ENCODE measurements at regions not wholly inside any gene's neighbourhood (a gene's known extent, or its start where the extent isn't known, plus 50 kb on each side); places are given as distances from the start of the nearest gene placed in this dataset.
A peak's percentile ranks its signal among the peaks of the same experiment; 100 is the strongest.

- DNase-seq (ENCODE audit: low spot score), result no peak
- in situ Hi-C loops (cut with HindIII; ENCODE audit: low sequenced_read_pairs), result no loop called here
Observed at GRCh38 chr21:27743971-27744564, 777.2 kb upstream of the ADAMTS5 start.

GRCh38 chr21:27741736-27742135 is 774.8 kb upstream of the ADAMTS5 start:
- in situ Hi-C loops (cut with HindIII; ENCODE audit: low sequenced_read_pairs), result no loop called here
- DNase-seq (ENCODE audit: low spot score), result no peak

GRCh38 chr21:27740084-27740483 is 773.2 kb upstream of the ADAMTS5 start:
- in situ Hi-C loops (cut with HindIII; ENCODE audit: low sequenced_read_pairs), result no loop called here
- DNase-seq (ENCODE audit: low spot score), result no peak

GRCh38 chr21:27739187-27739586 is 772.3 kb upstream of the ADAMTS5 start:
- DNase-seq (ENCODE audit: low spot score), result no peak
- in situ Hi-C loops (cut with HindIII; ENCODE audit: low sequenced_read_pairs), result no loop called here

GRCh38 chr21:27735699-27736098 is 768.8 kb upstream of the ADAMTS5 start:
- in situ Hi-C loops (cut with HindIII; ENCODE audit: low sequenced_read_pairs), result no loop called here
- no peak for DNase-seq (ENCODE audit: low spot score)

- in situ Hi-C loops (cut with HindIII; ENCODE audit: low sequenced_read_pairs), result no loop called here
Observed at GRCh38 chr21:27734146-27734545, 767.3 kb upstream of the ADAMTS5 start.

GRCh38 chr21:27725916-27726315 is 759.0 kb upstream of the ADAMTS5 start:
- no peak for DNase-seq (ENCODE audit: low spot score)
- in situ Hi-C loops (cut with HindIII; ENCODE audit: low sequenced_read_pairs), result no loop called here

More at GRCh38 chr21:27734146-27734545, 767.3 kb upstream of the ADAMTS5 start:
- no peak for DNase-seq (ENCODE audit: low spot score)

GRCh38 chr21:27722095-27722494 is 755.2 kb upstream of the ADAMTS5 start:
- no peak for DNase-seq (ENCODE audit: low spot score)
- in situ Hi-C loops (cut with HindIII; ENCODE audit: low sequenced_read_pairs), result no loop called here

- in situ Hi-C loops (cut with HindIII; ENCODE audit: low sequenced_read_pairs), result no loop called here
- no peak for DNase-seq (ENCODE audit: low spot score)
Observed at GRCh38 chr21:27721675-27722074, 754.8 kb upstream of the ADAMTS5 start.

- in situ Hi-C loops (cut with HindIII; ENCODE audit: low sequenced_read_pairs), result no loop called here
- DNase-seq (ENCODE audit: low spot score), result no peak
Observed at GRCh38 chr21:27719226-27719625, 752.3 kb upstream of the ADAMTS5 start.

GRCh38 chr21:27715131-27715530 is 748.2 kb upstream of the ADAMTS5 start:
- in situ Hi-C loops (cut with HindIII; ENCODE audit: low sequenced_read_pairs), result no loop called here
- peak; percentile 84 for DNase-seq (ENCODE audit: low spot score)

- DNase-seq (ENCODE audit: low spot score), result no peak
- in situ Hi-C loops (cut with HindIII; ENCODE audit: low sequenced_read_pairs), result no loop called here
Observed at GRCh38 chr21:27713154-27714109, 746.5 kb upstream of the ADAMTS5 start.

GRCh38 chr21:27704567-27705166 is 737.8 kb upstream of the ADAMTS5 start:
- in situ Hi-C loops (cut with HindIII; ENCODE audit: low sequenced_read_pairs), result no loop called here
- DNase-seq (ENCODE audit: low spot score), result no peak

GRCh38 chr21:27703791-27704190 is 736.9 kb upstream of the ADAMTS5 start:
- DNase-seq (ENCODE audit: low spot score), result no peak
- in situ Hi-C loops (cut with HindIII; ENCODE audit: low sequenced_read_pairs), result no loop called here

GRCh38 chr21:27700974-27701614 is 734.2 kb upstream of the ADAMTS5 start:
- in situ Hi-C loops (cut with HindIII; ENCODE audit: low sequenced_read_pairs), result no loop called here
- peak; percentile 85 for DNase-seq (ENCODE audit: low spot score)

GRCh38 chr21:27695246-27695645 is 728.4 kb upstream of the ADAMTS5 start:
- no peak for DNase-seq (ENCODE audit: low spot score)
- in situ Hi-C loops (cut with HindIII; ENCODE audit: low sequenced_read_pairs), result no loop called here

- in situ Hi-C loops (cut with HindIII; ENCODE audit: low sequenced_read_pairs), result no loop called here
- no peak for DNase-seq (ENCODE audit: low spot score)
Observed at GRCh38 chr21:27694667-27695066, 727.8 kb upstream of the ADAMTS5 start.

GRCh38 chr21:27693376-27693775 is 726.5 kb upstream of the ADAMTS5 start:
- in situ Hi-C loops (cut with HindIII; ENCODE audit: low sequenced_read_pairs), result no loop called here
- no peak for DNase-seq (ENCODE audit: low spot score)

GRCh38 chr21:27691516-27691915 is 724.6 kb upstream of the ADAMTS5 start:
- in situ Hi-C loops (cut with HindIII; ENCODE audit: low sequenced_read_pairs), result no loop called here
- no peak for DNase-seq (ENCODE audit: low spot score)

GRCh38 chr21:27691006-27691405 is 724.1 kb upstream of the ADAMTS5 start:
- DNase-seq (ENCODE audit: low spot score), result no peak
- in situ Hi-C loops (cut with HindIII; ENCODE audit: low sequenced_read_pairs), result no loop called here

Measured in G401 (cell line).